KMS-11 (cell line): ENCODE measurements at regions not wholly inside any gene's neighbourhood (a gene's known extent, or its start where the extent isn't known, plus 50 kb on each side); places are given as distances from the start of the nearest gene placed in this dataset.

Experiments used
- H2AFZ ChIP-seq: fragments of 200-600 bp; sonication (generic); 2 replicates; pipeline ENCODE4 v1.6.1; 2016; ENCODE audit warnings: antibody characterized with exemption, mixed run types, low read depth
- H3K27ac ChIP-seq: fragments of 200-600 bp; sonication (generic); 2 replicates; pipeline ENCODE4 v1.6.1; 2016; ENCODE audit warnings: mild to moderate bottlenecking, mixed run types
- H3K27me3 ChIP-seq: fragments of 200-600 bp; sonication (generic); 2 replicates; pipeline ENCODE4 v1.6.1; 2017; ENCODE audit warnings: mild to moderate bottlenecking, low read depth, mixed run types, moderate library complexity; ENCODE audit not compliant: insufficient read depth
- H3K36me3 ChIP-seq: fragments of 200-600 bp; sonication (generic); 2 replicates; pipeline ENCODE4 v1.6.1; 2017; ENCODE audit warnings: mild to moderate bottlenecking, mixed run types; ENCODE audit not compliant: insufficient read depth
- H3K4me1 ChIP-seq: fragments of 200-600 bp; sonication (generic); 2 replicates; pipeline ENCODE4 v1.6.1; 2016; ENCODE audit warnings: mild to moderate bottlenecking, low read depth, mixed run types; ENCODE audit not compliant: poor library complexity, severe bottlenecking
- H3K4me2 ChIP-seq: fragments of 200-600 bp; sonication (generic); 2 replicates; pipeline ENCODE4 v1.7.0; 2016; ENCODE audit warnings: mild to moderate bottlenecking, mixed run types
- H3K4me3 ChIP-seq: fragments of 200-600 bp; sonication (generic); IDR thresholded peaks from 2 replicates; pipeline ENCODE4 v1.6.1; 2017; ENCODE audit warnings: low read depth, low read length, mixed read lengths; ENCODE audit not compliant: insufficient read depth
- H3K79me2 ChIP-seq: fragments of 200-600 bp; sonication (generic); 2 replicates; pipeline ENCODE4 v1.6.1; 2016; ENCODE audit warnings: low read depth, mixed run types; ENCODE audit not compliant: insufficient read depth
- H3K9ac ChIP-seq: fragments of 200-600 bp; sonication (generic); 2 replicates; pipeline ENCODE4 v1.6.1; 2016; ENCODE audit warnings: mild to moderate bottlenecking, mixed run types
- H4K20me1 ChIP-seq: fragments of 200-600 bp; sonication (generic); 2 replicates; pipeline ENCODE4 v1.6.1; 2016; ENCODE audit warnings: mild to moderate bottlenecking, mixed run types; ENCODE audit not compliant: insufficient read depth
- CTCF ChIP-seq: fragments of 200-600 bp; sonication (generic); conservative IDR thresholded peaks from 2 replicates; pipeline ENCODE4 v1.6.1; 2017; ENCODE audit warnings: low read depth, mild to moderate bottlenecking, antibody characterized with exemption, low read length, moderate library complexity, mixed read lengths

GRCh38 chr4:137375111-137375850 lies 157.0 kb downstream of the PCDH18 start:
- Histone ChIP-seq H3K27me3 (no peaks in the 10 kb centered on the region), H3K4me1 (no peaks in the 10 kb centered on the region), H4K20me1 (no peaks in the 10 kb centered on the region), H3K4me3 (no peak overlapping the region), H3K4me2 (no peak overlapping the region), H3K36me3 (no peaks in the 10 kb centered on the region), H3K79me2 (no peaks in the 10 kb centered on the region), H3K9ac (no peak overlapping the region), H2AFZ (no peak overlapping the region), H3K27ac (no peak overlapping the region)
- no peak for TF ChIP-seq CTCF

- H3K27me3 ChIP-seq, result no peaks in the 10 kb centered on the region
- H3K27ac ChIP-seq, result no peak overlapping the region
- no peaks in the 10 kb centered on the region for H3K79me2 ChIP-seq
- H2AFZ ChIP-seq, result no peak overlapping the region
- no peak overlapping the region for H3K4me3 ChIP-seq
- no peaks in the 10 kb centered on the region for H3K36me3 ChIP-seq
- no peak overlapping the region for H3K9ac ChIP-seq
- H3K4me1 ChIP-seq, result no peaks in the 10 kb centered on the region
- no peak for TF ChIP-seq CTCF
- no peak overlapping the region for H3K4me2 ChIP-seq
- H4K20me1 ChIP-seq, result no peaks in the 10 kb centered on the region
These were observed 161.6 kb downstream of the PCDH18 start for GRCh38 chr4:137370679-137371078.

- TF ChIP-seq CTCF, result no peak
- no peaks in the 10 kb centered on the region for H4K20me1 ChIP-seq
- no peaks in the 10 kb centered on the region for H3K79me2 ChIP-seq
- H3K4me3 ChIP-seq, result no peak overlapping the region
- no peaks in the 10 kb centered on the region for H3K27me3 ChIP-seq
- H3K9ac ChIP-seq, result no peak overlapping the region
- no peak overlapping the region for H3K27ac ChIP-seq
- H2AFZ ChIP-seq, result no peak overlapping the region
- no peaks in the 10 kb centered on the region for H3K4me1 ChIP-seq
- H3K4me2 ChIP-seq, result no peak overlapping the region
- no peaks in the 10 kb centered on the region for H3K36me3 ChIP-seq
These were observed 162.1 kb downstream of the PCDH18 start for GRCh38 chr4:137370206-137370633.

- Histone ChIP-seq H3K27ac (no peak overlapping the region), H3K4me1 (no peaks in the 10 kb centered on the region), H4K20me1 (no peaks in the 10 kb centered on the region), H3K9ac (no peak overlapping the region), H3K79me2 (no peaks in the 10 kb centered on the region), H3K27me3 (no peaks in the 10 kb centered on the region), H3K36me3 (no peaks in the 10 kb centered on the region), H3K4me2 (no peak overlapping the region), H3K4me3 (no peak overlapping the region), H2AFZ (no peak overlapping the region)
- TF ChIP-seq CTCF, result no peak
These were observed 164.7 kb downstream of the PCDH18 start for GRCh38 chr4:137367620-137368019.
